Parathyroid adenoma (tissue), 2 donors: ENCODE measurements at regions not wholly inside any gene's neighbourhood (a gene's known extent, or its start where the extent isn't known, plus 50 kb on each side); places are given as distances from the start of the nearest gene placed in this dataset.

Experiments used
- H2AFZ ChIP-seq: fragments of 300-600 bp; sonication (generic); one replicate; pipeline ENCODE4 v1.7.0; 2017; ENCODE audit warnings: antibody characterized with exemption, mild to moderate bottlenecking
- H3K27ac ChIP-seq: fragments of 300-600 bp; sonication (generic); one replicate; pipeline ENCODE4 v1.7.0; 2017
- H3K27me3 ChIP-seq: fragments of 300-600 bp; sonication (generic); one replicate; pipeline ENCODE4 v1.7.0; 2017; ENCODE audit warnings: low read length; ENCODE audit not compliant: control insufficient read depth, insufficient read depth
- H3K36me3 ChIP-seq: fragments of 300-600 bp; sonication (generic); one replicate; pipeline ENCODE4 v1.7.0; 2017; ENCODE audit warnings: low read length; ENCODE audit not compliant: control insufficient read depth, insufficient read depth
- H3K4me1 ChIP-seq: fragments of 300-600 bp; sonication (generic); one replicate; pipeline ENCODE4 v1.7.0; 2017; ENCODE audit warnings: control low read depth
- H3K4me2 ChIP-seq: fragments of 300-600 bp; sonication (generic); one replicate; pipeline ENCODE4 v1.7.0; 2017; ENCODE audit warnings: low read length
- H3K4me3 ChIP-seq: fragments of 300-600 bp; sonication (generic); one replicate; pipeline ENCODE4 v1.7.0; 2017; ENCODE audit warnings: low read depth, low read length
- H3K79me2 ChIP-seq: fragments of 300-600 bp; sonication (generic); one replicate; pipeline ENCODE4 v1.7.0; 2017; ENCODE audit warnings: control low read depth
- H3K9ac ChIP-seq: fragments of 300-600 bp; sonication (generic); one replicate; pipeline ENCODE4 v1.7.0; 2017; ENCODE audit warnings: mild to moderate bottlenecking
- H3K9me3 ChIP-seq: fragments of 300-600 bp; sonication (generic); one replicate; pipeline ENCODE4 v1.7.0; 2017; ENCODE audit warnings: low read length; ENCODE audit not compliant: control insufficient read depth
- TF ChIP-seq, protein P1 (sequence below): fragments of 300-600 bp; sonication (generic); IDR thresholded peaks from one replicate; pipeline ENCODE4 v1.7.0; 2017; ENCODE audit warnings: antibody characterized with exemption, mild to moderate bottlenecking
- donor health status: primary hyperparathyroidism.

DNA sequence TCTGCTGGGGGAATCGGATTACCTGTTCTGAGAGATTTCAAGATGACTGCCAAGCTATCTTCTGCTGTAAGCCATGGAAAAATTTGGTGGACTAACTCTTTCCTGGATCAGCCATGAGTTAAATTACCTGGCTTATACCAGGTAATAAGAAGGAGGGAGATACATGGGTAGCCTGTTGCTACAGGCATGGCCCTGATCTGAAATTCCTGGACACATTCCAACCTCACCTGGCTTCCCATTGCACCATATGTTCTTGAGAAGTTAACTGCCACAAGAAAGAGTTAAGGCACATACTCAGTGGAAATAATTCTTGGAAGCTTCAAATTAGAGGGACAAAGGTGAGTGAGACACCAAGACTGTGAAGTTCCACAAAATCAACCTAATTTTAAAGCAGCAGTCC lies 371.3 kb downstream of the ACTL7B start:
- H3K27me3 ChIP-seq: no peaks in the 10 kb centered on the region
- no peak overlapping the region for H3K4me3 ChIP-seq
- H3K4me2 ChIP-seq: no peak overlapping the region
- H3K27ac ChIP-seq: no peak overlapping the region
- no peaks in the 10 kb centered on the region for H3K4me1 ChIP-seq
- no peaks in the 10 kb centered on the region for H3K9me3 ChIP-seq
- H3K79me2 ChIP-seq: no peaks in the 10 kb centered on the region
- H3K9ac ChIP-seq: no peak overlapping the region
- H3K36me3 ChIP-seq: no peaks in the 10 kb centered on the region
- TF ChIP-seq, protein P1, sequence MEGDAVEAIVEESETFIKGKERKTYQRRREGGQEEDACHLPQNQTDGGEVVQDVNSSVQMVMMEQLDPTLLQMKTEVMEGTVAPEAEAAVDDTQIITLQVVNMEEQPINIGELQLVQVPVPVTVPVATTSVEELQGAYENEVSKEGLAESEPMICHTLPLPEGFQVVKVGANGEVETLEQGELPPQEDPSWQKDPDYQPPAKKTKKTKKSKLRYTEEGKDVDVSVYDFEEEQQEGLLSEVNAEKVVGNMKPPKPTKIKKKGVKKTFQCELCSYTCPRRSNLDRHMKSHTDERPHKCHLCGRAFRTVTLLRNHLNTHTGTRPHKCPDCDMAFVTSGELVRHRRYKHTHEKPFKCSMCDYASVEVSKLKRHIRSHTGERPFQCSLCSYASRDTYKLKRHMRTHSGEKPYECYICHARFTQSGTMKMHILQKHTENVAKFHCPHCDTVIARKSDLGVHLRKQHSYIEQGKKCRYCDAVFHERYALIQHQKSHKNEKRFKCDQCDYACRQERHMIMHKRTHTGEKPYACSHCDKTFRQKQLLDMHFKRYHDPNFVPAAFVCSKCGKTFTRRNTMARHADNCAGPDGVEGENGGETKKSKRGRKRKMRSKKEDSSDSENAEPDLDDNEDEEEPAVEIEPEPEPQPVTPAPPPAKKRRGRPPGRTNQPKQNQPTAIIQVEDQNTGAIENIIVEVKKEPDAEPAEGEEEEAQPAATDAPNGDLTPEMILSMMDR: no peak
- H2AFZ ChIP-seq: no peak overlapping the region

DNA sequence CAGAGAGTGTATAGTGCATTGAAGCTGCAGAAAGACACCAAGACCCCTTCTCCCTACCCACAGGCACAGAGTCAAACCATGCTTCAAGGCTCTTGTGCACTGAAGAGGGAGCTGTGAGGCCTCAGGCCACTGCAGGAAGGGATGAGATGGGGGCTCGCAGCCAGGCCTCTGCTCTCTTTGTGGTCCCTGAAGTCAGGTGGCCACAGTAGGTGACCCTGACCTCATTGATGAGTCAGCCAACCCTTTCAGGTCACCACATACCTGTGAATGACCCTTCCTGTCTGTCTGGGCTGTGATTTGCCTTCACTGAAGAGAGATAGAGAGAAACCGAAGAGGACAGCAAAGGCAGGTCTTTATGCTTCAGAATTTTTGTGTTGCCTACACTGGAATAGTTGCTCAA lies 372.1 kb downstream of the ACTL7B start:
- no peak overlapping the region for H3K4me3 ChIP-seq
- no peak overlapping the region for H3K4me2 ChIP-seq
- H2AFZ ChIP-seq: no peak overlapping the region
- H3K27ac ChIP-seq: no peak overlapping the region
- no peaks in the 10 kb centered on the region for H3K79me2 ChIP-seq
- TF ChIP-seq, protein P1: no peak
- H3K27me3 ChIP-seq: no peaks in the 10 kb centered on the region
- no peaks in the 10 kb centered on the region for H3K4me1 ChIP-seq
- no peaks in the 10 kb centered on the region for H3K9me3 ChIP-seq
- no peak overlapping the region for H3K9ac ChIP-seq
- H3K36me3 ChIP-seq: no peaks in the 10 kb centered on the region

DNA sequence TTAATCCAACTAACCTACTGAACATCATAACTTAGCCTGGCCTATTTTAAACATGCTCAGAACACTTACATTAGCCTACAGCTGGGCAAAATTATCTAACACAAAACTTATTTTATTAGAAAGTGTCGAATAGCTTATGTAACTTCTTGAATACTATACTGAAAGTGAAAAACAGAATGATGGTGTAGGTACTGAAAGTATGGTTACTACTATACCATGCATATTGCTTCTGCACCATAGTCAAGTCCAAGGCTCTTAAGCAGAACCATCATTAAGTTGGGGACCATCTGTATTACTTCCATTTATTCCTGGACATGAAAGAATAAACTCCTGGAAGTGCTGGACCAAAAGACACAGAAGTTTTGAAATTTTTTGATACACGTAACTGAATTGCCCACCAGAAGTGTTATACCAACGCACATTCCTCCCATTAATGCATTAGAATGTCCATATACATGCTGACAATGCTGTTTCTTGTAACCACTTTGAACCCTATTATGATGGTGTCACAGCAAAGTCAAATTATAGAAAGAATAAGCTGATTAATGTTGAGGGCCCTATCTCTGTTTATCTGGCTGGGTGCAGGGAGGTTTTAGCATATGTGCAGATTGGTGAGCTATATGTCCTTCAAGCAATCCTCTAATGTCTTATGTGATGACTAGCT lies 375.7 kb downstream of the ACTL7B start:
- Histone ChIP-seq H2AFZ (no peak overlapping the region), H3K4me1 (no peaks in the 10 kb centered on the region), H3K4me2 (no peak overlapping the region), H3K4me3 (no peak overlapping the region), H3K36me3 (no peaks in the 10 kb centered on the region), H3K27ac (no peak overlapping the region), H3K9me3 (no peaks in the 10 kb centered on the region), H3K27me3 (no peaks in the 10 kb centered on the region), H3K79me2 (no peaks in the 10 kb centered on the region), H3K9ac (no peak overlapping the region)
- TF ChIP-seq, protein P1: no peak

DNA sequence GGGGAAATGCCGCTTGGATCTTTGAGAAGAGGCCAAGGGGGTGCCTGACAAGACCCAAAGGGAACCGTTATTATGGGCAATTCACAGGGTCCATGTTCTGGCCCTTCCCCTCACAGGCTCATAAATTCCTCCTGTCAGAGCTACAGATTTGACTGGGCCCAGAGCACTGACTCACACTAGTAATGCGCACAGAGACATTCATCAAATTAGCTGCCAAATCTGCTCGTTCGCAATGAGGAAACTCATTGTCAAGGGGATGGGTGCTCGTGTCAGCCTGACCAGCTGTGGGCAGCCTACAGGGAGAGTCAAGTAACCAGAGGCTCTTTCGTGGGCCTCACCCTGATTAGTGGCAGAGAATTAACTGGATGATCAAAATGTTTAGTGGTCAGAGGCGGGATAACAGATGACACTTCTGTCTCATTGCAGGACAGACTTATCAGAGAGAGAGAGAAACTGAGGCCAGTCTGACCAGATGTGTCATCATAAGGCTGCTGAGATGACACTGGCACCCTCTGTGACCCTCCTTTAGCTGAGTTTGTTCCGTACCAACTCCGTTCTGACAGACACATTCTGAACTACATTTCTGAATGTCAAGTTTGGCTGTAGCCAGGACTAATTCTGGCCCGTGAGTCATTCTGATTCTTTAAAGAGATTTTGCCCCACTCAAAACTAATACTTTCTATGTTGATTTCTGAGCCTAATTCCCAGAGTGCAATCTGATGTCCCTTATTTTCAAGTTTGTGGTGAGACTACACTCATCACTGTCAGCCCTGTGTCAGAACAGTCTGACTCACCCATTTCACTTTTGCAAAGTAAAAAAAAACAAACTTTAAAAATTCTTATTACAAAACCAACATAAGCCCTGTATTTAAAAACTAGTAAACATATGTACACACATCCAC lies 377.1 kb downstream of the ACTL7B start:
- TF ChIP-seq, protein P1: no peak
- no peaks in the 10 kb centered on the region for H3K4me1 ChIP-seq
- no peak overlapping the region for H2AFZ ChIP-seq

More for the DNA sequence above, 377.1 kb downstream of the ACTL7B start:
- no peaks in the 10 kb centered on the region for H3K9me3 ChIP-seq
- H3K27me3 ChIP-seq: peaks cover 3% of the 10 kb centered on the region
- H3K27ac ChIP-seq: no peak overlapping the region
- no peaks in the 10 kb centered on the region for H3K36me3 ChIP-seq
- H3K79me2 ChIP-seq: no peaks in the 10 kb centered on the region
- no peak overlapping the region for H3K9ac ChIP-seq
- no peak overlapping the region for H3K4me2 ChIP-seq
- no peak overlapping the region for H3K4me3 ChIP-seq
